ENCODE measurements at regions not wholly inside any gene's neighbourhood (a gene's known extent, or its start where the extent isn't known, plus 50 kb on each side); places are given as distances from the start of the nearest gene placed in this dataset.

DNA sequence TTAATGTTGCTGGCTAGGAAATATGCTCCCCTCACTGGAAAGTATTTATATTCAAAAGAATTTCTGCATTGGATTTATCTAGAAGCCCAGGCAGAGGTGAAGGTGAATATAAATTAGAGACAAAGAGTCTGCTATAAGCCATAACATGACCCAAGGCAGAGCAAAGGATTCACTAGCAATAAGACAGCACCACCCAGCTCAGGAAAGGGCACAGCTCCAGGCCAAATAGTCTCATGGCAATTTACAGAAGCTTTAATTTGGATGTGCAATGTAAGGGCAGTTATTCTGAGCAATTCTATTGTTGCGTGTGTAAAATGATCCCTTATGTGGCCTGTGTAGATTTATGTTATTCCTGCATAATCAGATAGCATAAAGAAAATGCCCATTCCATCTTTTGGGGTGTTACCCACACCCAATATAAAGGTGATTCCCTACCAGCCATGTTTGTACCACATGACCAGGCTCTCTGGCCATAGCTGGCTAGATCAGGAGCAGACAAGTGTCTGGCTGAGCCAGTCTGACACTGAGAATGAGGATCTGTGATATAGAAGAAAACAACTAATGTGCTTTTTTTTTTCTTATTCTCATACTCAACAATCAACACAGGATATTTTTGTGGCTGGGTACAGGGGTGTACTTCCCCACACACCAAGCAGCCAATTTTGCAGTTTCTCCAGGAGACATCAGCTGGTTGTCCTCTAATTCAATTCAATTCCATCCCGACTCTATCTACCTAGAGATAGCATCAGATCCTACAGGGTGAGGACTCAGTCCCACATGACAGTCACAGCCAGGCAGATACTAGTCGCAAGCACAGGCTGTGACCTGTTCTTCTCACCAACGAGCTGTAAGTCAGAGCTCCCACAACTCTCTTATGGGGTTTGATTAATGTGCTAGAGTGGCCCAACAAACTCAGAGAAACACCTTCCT, 181.4 kb downstream of the KCTD15 start:
- Mint-ChIP-seq H3K27me3 (ENCODE audit: low read depth) (peaks cover 7% of the 10 kb centered on the region), H3K9me3 (peaks cover 26% of the 10 kb centered on the region), H3K36me3 (no peaks in the 10 kb centered on the region), H3K27ac (no peak overlapping the region), H3K4me3 (no peak overlapping the region), H3K4me1 (no peaks in the 10 kb centered on the region)
- TF ChIP-seq CTCF (IDR thresholded peaks at IDR 0.05; ENCODE audit: unreplicated experiment) = no peak
- DNase-seq (ENCODE audit: low spot score in 2 of 2, unreplicated experiment in 2 of 2) = no peak

GRCh38 chr19:33982706-33983105, 186.0 kb downstream of the KCTD15 start:
- H3K27ac Mint-ChIP-seq = no peak overlapping the region
- peak; percentile 29 for TF ChIP-seq CTCF (IDR thresholded peaks at IDR 0.05; ENCODE audit: unreplicated experiment)
- peaks cover 2% of the 10 kb centered on the region for H3K36me3 Mint-ChIP-seq
- H3K4me3 Mint-ChIP-seq = no peak overlapping the region
- peaks cover 6% of the 10 kb centered on the region for H3K27me3 Mint-ChIP-seq (ENCODE audit: low read depth)
- no peak for DNase-seq (ENCODE audit: low spot score in 2 of 2, unreplicated experiment in 2 of 2)
- peaks cover 38% of the 10 kb centered on the region for H3K9me3 Mint-ChIP-seq
- no peaks in the 10 kb centered on the region for H3K4me1 Mint-ChIP-seq

DNA sequence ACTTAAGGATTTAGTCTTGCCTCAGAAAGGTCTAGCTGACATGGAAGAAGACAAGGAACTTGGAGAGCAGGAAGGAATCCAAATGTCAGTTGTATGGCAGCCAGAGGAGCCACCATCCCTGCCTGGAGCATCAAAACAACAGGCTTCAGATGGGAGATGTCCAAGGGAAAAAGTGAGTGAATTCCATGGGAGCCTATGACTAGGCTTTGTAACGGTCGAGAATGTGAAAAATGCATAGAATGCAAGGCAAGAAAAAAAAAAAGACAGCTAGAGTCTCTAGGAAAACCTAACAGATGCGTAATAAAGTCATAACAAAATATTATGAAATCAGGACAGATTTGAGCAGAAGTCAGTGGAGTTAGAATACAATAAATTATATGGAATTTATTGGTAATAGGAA, 183.7 kb upstream of the LSM14A start:
- Mint-ChIP-seq H3K4me1 (no peaks in the 10 kb centered on the region), H3K27me3 (ENCODE audit: low read depth) (peaks cover 1% of the 10 kb centered on the region), H3K27ac (no peak overlapping the region), H3K36me3 (peaks cover 2% of the 10 kb centered on the region), H3K9me3 (peaks cover 49% of the 10 kb centered on the region), H3K4me3 (no peak overlapping the region)
- TF ChIP-seq CTCF (IDR thresholded peaks at IDR 0.05; ENCODE audit: unreplicated experiment) = no peak
- DNase-seq (ENCODE audit: low spot score in 2 of 2, unreplicated experiment in 2 of 2) = no peak

- TF ChIP-seq CTCF (IDR thresholded peaks at IDR 0.05; ENCODE audit: unreplicated experiment) = no peak
- Mint-ChIP-seq H3K27me3 (ENCODE audit: low read depth) (peaks cover 7% of the 10 kb centered on the region), H3K9me3 (peaks cover 17% of the 10 kb centered on the region), H3K4me1 (no peaks in the 10 kb centered on the region), H3K36me3 (no peaks in the 10 kb centered on the region), H3K4me3 (no peak overlapping the region), H3K27ac (no peak overlapping the region)
- DNase-seq (ENCODE audit: low spot score in 2 of 2, unreplicated experiment in 2 of 2) = no peak
Observed at GRCh38 chr19:33997690-33998089, 174.6 kb upstream of the LSM14A start.

DNA sequence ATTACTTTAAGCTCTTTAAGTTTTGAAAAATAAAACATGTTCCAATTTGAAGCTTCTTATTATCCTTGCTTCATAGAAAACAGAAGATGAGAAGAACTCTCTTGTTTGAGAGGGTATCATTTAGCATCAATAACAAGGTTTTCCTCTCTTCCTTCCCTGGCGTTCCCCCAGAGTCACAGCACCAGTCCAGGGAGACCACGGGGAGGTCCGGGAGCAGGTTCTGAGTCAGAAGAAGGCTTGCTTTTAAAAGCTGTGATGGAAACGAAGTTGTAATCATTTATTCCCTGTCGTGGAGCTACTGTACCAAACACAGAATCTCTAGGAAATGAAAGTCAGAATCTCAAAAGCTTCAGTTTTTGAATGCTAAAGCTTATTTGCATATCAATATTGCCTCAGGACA, 174.0 kb upstream of the LSM14A start:
- H3K27me3 Mint-ChIP-seq (ENCODE audit: low read depth) = peaks cover 5% of the 10 kb centered on the region
- DNase-seq (ENCODE audit: low spot score in 2 of 2, unreplicated experiment in 2 of 2) = no peak
- no peak overlapping the region for H3K4me3 Mint-ChIP-seq
- peaks cover 10% of the 10 kb centered on the region for H3K9me3 Mint-ChIP-seq
- H3K27ac Mint-ChIP-seq = no peak overlapping the region
- TF ChIP-seq CTCF (IDR thresholded peaks at IDR 0.05; ENCODE audit: unreplicated experiment) = no peak
- H3K4me1 Mint-ChIP-seq = no peaks in the 10 kb centered on the region
- H3K36me3 Mint-ChIP-seq = no peaks in the 10 kb centered on the region
